ENCODE measurements at regions not wholly inside any gene's neighbourhood (a gene's known extent, or its start where the extent isn't known, plus 50 kb on each side); places are given as distances from the start of the nearest gene placed in this dataset.

DNA sequence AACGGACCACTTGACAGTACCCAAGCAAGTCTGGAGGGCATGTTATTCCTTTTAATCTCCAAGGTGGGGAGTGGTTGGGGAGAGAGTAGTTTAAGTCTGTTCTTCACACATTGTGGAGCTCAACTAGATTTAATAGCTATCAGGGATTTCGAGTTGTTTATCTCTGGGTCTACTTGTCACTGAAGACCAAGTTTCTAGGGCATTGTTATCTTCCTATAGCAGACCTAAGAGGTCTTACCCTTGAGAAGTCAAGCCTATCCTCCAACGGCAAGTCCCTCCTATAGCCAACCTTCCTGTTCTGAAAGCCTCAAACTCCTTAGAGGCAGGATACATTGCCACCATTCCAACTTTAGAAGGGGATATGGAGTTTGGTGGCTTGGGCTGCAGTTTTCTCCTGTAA, 164.5 kb upstream of the MOCS1 start:
- TF ChIP-seq, protein P1, sequence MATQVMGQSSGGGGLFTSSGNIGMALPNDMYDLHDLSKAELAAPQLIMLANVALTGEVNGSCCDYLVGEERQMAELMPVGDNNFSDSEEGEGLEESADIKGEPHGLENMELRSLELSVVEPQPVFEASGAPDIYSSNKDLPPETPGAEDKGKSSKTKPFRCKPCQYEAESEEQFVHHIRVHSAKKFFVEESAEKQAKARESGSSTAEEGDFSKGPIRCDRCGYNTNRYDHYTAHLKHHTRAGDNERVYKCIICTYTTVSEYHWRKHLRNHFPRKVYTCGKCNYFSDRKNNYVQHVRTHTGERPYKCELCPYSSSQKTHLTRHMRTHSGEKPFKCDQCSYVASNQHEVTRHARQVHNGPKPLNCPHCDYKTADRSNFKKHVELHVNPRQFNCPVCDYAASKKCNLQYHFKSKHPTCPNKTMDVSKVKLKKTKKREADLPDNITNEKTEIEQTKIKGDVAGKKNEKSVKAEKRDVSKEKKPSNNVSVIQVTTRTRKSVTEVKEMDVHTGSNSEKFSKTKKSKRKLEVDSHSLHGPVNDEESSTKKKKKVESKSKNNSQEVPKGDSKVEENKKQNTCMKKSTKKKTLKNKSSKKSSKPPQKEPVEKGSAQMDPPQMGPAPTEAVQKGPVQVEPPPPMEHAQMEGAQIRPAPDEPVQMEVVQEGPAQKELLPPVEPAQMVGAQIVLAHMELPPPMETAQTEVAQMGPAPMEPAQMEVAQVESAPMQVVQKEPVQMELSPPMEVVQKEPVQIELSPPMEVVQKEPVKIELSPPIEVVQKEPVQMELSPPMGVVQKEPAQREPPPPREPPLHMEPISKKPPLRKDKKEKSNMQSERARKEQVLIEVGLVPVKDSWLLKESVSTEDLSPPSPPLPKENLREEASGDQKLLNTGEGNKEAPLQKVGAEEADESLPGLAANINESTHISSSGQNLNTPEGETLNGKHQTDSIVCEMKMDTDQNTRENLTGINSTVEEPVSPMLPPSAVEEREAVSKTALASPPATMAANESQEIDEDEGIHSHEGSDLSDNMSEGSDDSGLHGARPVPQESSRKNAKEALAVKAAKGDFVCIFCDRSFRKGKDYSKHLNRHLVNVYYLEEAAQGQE (IDR thresholded peaks at IDR 0.05; ENCODE audit: borderline replicate concordance): no peak
- no peak for TF ChIP-seq POLR2AphosphoS5 (IDR thresholded peaks at IDR 0.05)

Data from neural cell (in vitro differentiated cells).